Skin epidermis (tissue), 12 donors: ENCODE measurements at regions not wholly inside any gene's neighbourhood (a gene's known extent, or its start where the extent isn't known, plus 50 kb on each side); places are given as distances from the start of the nearest gene placed in this dataset.

ENCODE experiments used
- H3K27ac ChIP-seq, 21 experiments: fragments of 200-600 bp; sonication (generic) in 11 of 21; one replicate each; pipeline ENCODE4 v1.5.0; 2020; ENCODE audit warnings: mild to moderate bottlenecking in 3 of 21, inconsistent platforms in 2 of 21, moderate library complexity in 2 of 21
- H3K4me3 ChIP-seq, 7 experiments: fragments of 200-600 bp; sonication (generic) in 2 of 7; one replicate each; pipeline ENCODE4 v1.5.0; 2020; ENCODE audit warnings: inconsistent platforms in 2 of 7, mild to moderate bottlenecking in 2 of 7, moderate library complexity in 1 of 7

- no peak overlapping the region for H3K4me3 ChIP-seq
- H3K27ac ChIP-seq = no peak overlapping the region
These were observed 104.4 kb downstream of the SEC23IP start for GRCh38 chr10:119996944-119997343.

DNA sequence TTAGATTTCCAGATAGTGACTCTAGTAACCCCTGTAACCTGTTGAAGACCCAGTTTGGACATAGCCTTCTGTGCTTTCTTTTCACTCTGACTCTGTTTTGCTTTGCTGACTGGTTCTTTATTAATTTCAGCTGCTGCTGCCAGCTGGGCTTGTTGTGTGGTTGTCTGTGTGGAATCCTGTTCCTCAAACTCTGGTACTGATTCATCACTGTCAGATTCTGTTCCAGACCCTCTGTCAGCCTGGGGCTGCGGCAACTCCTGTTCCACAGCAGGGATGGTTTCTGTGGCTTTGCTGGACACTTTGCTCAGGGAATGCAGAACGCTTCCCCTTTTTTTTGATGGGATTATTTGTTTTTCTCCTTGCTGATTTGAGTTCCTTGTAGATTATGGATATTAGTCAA lies 104.9 kb downstream of the SEC23IP start:
- no peak overlapping the region for H3K4me3 ChIP-seq

DNA sequence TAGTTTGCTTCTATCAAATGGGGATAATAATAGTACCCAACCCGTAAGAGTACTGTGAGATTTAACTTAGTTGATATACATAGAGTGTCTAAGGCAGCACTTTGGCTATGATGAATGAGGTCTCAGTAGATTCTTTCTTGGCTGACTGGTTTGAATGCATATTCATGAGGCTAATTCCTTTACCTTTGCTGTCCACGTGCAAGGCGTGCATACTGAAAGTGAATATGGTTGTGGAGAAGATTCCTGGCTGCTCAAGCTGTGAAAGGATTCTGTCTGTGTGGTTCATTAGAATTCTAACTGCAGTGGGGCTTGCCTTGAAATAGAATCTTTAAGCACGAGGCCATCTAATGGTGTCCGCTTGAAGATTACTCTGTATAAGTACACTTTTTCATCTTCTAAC lies 110.3 kb downstream of the SEC23IP start:
- no peak overlapping the region for H3K4me3 ChIP-seq
- H3K27ac ChIP-seq = no peak overlapping the region

More for the DNA sequence above, 104.9 kb downstream of the SEC23IP start:
- no peak overlapping the region for H3K27ac ChIP-seq

- H3K4me3 ChIP-seq = no peak overlapping the region
- H3K27ac ChIP-seq = no peak overlapping the region
These were observed 113.0 kb downstream of the SEC23IP start for GRCh38 chr10:120005207-120006201.

GRCh38 chr10:120007261-120007660 lies 114.7 kb downstream of the SEC23IP start:
- H3K4me3 ChIP-seq = no peak overlapping the region
- H3K27ac ChIP-seq = no peak overlapping the region

GRCh38 chr10:120011359-120012130 lies 119.0 kb downstream of the SEC23IP start:
- Histone ChIP-seq H3K27ac (no peak overlapping the region), H3K4me3 (no peak overlapping the region)

GRCh38 chr10:120012131-120012400 lies 119.5 kb downstream of the SEC23IP start:
- Histone ChIP-seq H3K27ac (no peak overlapping the region), H3K4me3 (no peak overlapping the region)

GRCh38 chr10:120012566-120012965 lies 120.0 kb downstream of the SEC23IP start:
- no peak overlapping the region for H3K27ac ChIP-seq
- H3K4me3 ChIP-seq = no peak overlapping the region

GRCh38 chr10:120014031-120014430 lies 121.5 kb downstream of the SEC23IP start:
- Histone ChIP-seq H3K4me3 (no peak overlapping the region), H3K27ac (no peak overlapping the region)

DNA sequence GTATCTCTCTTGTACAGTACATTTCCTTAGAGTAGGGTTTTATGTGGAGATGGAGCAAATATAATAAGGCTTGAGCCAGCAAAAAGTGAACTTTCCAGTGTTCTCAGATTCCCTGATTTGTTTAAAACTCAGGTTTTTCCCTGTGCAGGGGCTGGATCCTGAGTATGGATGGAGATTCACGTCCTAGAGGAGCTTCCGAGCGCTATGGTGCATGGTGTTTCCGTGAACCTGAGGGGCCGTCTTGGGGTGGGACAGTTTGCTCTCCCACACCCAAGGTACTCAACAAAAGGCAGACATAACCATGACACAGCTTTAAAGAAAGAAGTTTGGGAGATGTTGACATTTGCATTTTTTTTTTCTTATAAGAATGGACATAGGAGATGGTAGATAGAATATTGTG lies 122.5 kb downstream of the SEC23IP start:
- Histone ChIP-seq H3K4me3 (no peak overlapping the region), H3K27ac (no peak overlapping the region)

DNA sequence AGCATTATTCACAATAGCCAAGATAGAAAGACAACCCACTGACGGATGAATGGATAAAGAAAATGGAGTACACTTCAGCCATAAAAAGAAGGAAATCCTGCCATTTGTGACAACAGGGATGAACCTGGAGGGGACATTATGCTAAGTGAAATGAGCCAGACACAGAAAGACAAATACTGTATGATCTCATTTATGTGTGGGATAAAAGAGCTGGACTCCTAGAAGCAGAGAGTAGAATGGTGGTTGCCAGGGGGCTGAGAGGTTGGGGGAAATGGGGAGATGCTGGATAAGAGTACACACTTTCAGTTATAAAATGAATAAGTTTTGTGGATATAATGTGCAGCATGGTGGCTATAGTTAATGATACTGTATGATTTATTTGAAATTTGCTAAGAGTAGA lies 124.4 kb downstream of the SEC23IP start:
- H3K27ac ChIP-seq = no peak overlapping the region
- no peak overlapping the region for H3K4me3 ChIP-seq

GRCh38 chr10:120017733-120018417 lies 125.3 kb downstream of the SEC23IP start:
- H3K4me3 ChIP-seq = no peak overlapping the region

DNA sequence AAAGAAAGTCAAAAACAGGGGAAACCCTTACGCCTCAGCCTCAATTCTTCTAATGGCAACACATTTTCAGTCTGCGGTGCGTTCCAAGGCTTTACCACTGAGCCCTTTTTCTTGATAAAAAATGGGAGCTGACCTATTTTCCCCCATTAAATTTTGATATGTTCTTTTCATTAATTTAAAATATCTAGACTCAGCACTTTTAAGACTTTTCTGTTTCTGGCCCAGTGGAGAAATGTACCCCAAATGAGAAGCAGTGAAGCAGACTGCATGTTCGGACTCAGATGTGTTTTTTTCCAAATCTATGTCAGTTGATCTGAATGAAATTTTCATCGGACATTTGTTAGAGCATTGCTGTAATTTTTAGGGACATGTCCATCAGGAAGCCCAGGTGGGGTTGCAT lies 126.2 kb downstream of the SEC23IP start:
- H3K4me3 ChIP-seq = no peak overlapping the region
- no peak overlapping the region for H3K27ac ChIP-seq

More at GRCh38 chr10:120017733-120018417, 125.3 kb downstream of the SEC23IP start:
- H3K27ac ChIP-seq = no peak overlapping the region

DNA sequence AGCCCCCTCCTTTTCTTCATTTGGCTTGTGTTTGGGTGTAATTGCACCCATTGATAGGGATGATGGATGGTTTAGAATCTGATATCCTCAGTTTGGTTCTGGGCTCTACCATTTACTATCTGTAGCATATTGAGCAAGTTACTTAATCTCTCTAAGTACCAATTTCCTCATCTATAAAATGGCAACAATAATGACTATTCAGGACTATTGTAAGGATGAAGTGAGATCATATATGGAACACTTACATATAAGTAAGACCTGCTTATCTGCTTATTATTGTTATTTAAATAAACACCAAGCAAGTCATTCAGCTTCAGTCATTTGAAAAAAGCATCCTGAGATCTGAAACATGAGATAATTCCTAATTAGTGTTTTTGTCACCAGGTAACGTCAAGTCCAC lies 127.0 kb downstream of the SEC23IP start:
- no peak overlapping the region for H3K4me3 ChIP-seq
- H3K27ac ChIP-seq = no peak overlapping the region

DNA sequence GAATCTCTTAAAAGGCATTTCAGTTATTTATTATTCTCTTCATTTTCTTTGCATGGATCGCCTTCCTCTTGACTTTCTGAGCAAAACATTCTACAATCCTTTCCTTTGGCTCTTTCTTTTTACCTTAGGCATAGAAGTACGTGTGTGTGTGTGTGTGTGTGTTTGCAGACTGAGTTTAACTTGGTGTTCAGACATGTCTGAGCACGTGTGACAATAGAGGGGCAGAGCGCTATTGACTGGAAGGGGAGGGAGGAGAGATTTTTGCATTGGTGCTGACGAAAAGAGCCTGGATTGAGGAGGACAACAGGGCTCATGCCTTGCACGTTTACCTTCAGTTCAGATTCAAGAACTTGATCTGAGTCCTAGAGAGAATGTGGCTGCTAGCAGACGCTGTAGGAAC lies 129.8 kb downstream of the SEC23IP start:
- Histone ChIP-seq H3K27ac (no peak overlapping the region), H3K4me3 (no peak overlapping the region)

- H3K4me3 ChIP-seq = no peak overlapping the region
- no peak overlapping the region for H3K27ac ChIP-seq
These were observed 141.7 kb downstream of the SEC23IP start for GRCh38 chr10:120034236-120034635.

DNA sequence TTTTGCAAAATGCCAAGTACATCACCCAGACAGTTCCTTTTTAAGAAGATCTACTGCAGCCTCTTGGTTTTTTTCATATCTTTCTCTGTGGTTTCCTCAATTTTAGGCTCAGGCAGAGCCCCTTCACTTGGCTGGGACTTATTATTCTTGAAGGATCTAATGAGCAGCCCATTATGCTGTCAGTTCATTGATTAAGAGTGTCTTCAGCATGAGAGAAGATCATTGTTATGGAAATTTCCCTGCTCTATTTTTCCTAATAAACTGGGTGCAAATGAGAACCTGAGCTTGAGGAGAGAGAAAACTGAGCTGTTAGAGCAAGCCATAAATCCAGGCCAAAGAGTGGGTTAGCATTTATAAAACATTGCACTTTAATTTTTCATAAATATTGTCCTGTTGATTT lies 146.5 kb downstream of the SEC23IP start:
- Histone ChIP-seq H3K4me3 (no peak overlapping the region), H3K27ac (no peak overlapping the region)

DNA sequence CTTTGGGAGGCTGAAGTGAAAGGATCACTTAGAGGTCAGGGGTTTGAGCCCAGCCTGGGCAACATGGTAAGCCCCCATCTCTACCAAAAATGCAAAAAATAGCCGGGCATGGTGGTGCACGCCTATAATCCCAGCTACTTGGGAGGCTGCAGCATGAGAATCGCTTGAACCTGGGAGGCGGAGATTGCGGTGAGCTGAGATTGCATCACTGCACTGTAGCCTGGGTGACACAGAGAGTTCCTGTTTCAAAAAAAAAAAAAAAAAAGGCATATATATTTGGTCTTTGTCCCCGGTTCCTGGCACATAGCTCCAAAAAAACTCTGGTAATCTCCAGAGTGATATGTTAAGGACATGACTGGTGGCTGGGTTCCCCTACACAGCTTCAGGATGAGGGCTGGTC lies 147.3 kb downstream of the SEC23IP start:
- Histone ChIP-seq H3K4me3 (no peak overlapping the region), H3K27ac (no peak overlapping the region)

- Histone ChIP-seq H3K27ac (no peak overlapping the region), H3K4me3 (no peak overlapping the region)
These were observed 149.5 kb downstream of the SEC23IP start for GRCh38 chr10:120041807-120042559.

DNA sequence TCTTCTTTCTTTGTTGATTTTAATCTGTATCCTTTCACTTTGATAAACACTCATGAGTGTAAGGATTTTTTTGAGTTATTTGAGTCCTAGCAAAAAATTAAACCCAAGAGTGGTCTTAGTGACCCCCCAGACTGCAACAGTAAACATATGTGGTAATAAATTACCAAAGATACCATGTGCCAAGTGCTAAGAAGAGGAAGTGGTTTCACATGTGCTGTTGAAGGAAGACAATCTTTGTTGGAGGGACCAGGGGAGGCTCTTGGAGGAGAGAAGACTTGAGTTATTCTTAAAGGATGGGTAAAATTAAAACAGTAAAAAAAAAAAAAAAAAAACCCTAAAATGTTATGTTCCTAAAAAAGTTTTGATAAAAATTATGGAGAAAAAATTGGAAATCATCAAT lies 150.2 kb downstream of the SEC23IP start:
- H3K27ac ChIP-seq = no peak overlapping the region
- H3K4me3 ChIP-seq = no peak overlapping the region
